OCI-LY7 (cell line): ENCODE measurements at regions not wholly inside any gene's neighbourhood (a gene's known extent, or its start where the extent isn't known, plus 50 kb on each side); places are given as distances from the start of the nearest gene placed in this dataset.

Experiments
- BruUV-seq: library from RNA; stranded (reverse); fragments of 400-500 nt; replicated peaks from 2 replicates; lab custom pipeline; 2021; lab: Mats Ljungman, UMichigan
- CTCF ChIA-PET: fragments of 300-600 bp; sonication (Branson Sonifier 250); formaldehyde crosslinking; loops from one replicate; lab custom pipeline; 2022; ENCODE audit warnings: antibody characterized with exemption; ENCODE audit not compliant: unreplicated experiment; lab: Charles Lee
- POLR2A ChIA-PET: fragments of 300-600 bp; sonication (Branson Sonifier 250); formaldehyde crosslinking; loops from one replicate; lab custom pipeline; 2022; ENCODE audit warnings: antibody characterized with exemption; lab: Charles Lee
- DNase-seq: peaks from one replicate; pipeline ENCODE4 v3.0.0-alpha.2; 2015; ENCODE audit warnings: low spot score
- H2AFZ ChIP-seq: fragments of 200-600 bp; sonication (generic), shearing (Covaris generic); 2 replicates; pipeline ENCODE4 v1.6.1; 2014; ENCODE audit warnings: mild to moderate bottlenecking, antibody characterized with exemption, low read length, moderate library complexity
- H3K27ac ChIP-seq: fragments of 200-600 bp; sonication (generic); 2 replicates; pipeline ENCODE4 v1.5.1; 2014; ENCODE audit warnings: mixed run types, low read depth, mild to moderate bottlenecking, moderate library complexity, low read length, inconsistent platforms; ENCODE audit not compliant: poor library complexity, severe bottlenecking
- H3K36me3 ChIP-seq: fragments of 200-600 bp; sonication (generic); 2 replicates; pipeline ENCODE4 v1.6.1; 2014; ENCODE audit warnings: mild to moderate bottlenecking, antibody characterized with exemption, low read length, moderate library complexity, mixed read lengths; ENCODE audit not compliant: insufficient read depth
- H3K4me1 ChIP-seq: fragments of 200-600 bp; sonication (generic); 2 replicates; pipeline ENCODE4 v1.5.1; 2014; ENCODE audit warnings: mild to moderate bottlenecking, low read length; ENCODE audit not compliant: insufficient read depth, poor library complexity, severe bottlenecking
- H3K4me2 ChIP-seq: fragments of 200-600 bp; sonication (generic); 2 replicates; pipeline ENCODE4 v1.6.1; 2014; ENCODE audit warnings: mild to moderate bottlenecking, low read length
- H3K4me3 ChIP-seq: fragments of 200-600 bp; sonication (generic); 2 replicates; pipeline ENCODE4 v1.5.1; 2014; ENCODE audit warnings: mild to moderate bottlenecking, low read depth, low read length; ENCODE audit not compliant: poor library complexity, severe bottlenecking
- H3K79me2 ChIP-seq: fragments of 200-600 bp; sonication (generic); 2 replicates; pipeline ENCODE4 v1.6.1; 2016; ENCODE audit warnings: low read depth, mild to moderate bottlenecking, low read length, moderate library complexity, mixed read lengths; ENCODE audit not compliant: insufficient read depth
- H3K9me2 ChIP-seq: fragments of 200-600 bp; sonication (generic); 2 replicates; pipeline ENCODE4 v1.6.1; 2016; ENCODE audit warnings: mild to moderate bottlenecking, low read length, mixed read lengths; ENCODE audit not compliant: insufficient read depth
- H3K9me3 ChIP-seq: fragments of 200-600 bp; sonication (generic); 2 replicates; pipeline ENCODE4 v1.6.1; 2014; ENCODE audit warnings: mild to moderate bottlenecking, mixed run types, low read length, mixed read lengths
- H4K20me1 ChIP-seq: fragments of 200-600 bp; sonication (generic); 2 replicates; pipeline ENCODE4 v1.6.1; 2014; ENCODE audit warnings: mild to moderate bottlenecking, antibody characterized with exemption, low read length, moderate library complexity, mixed read lengths; ENCODE audit not compliant: insufficient read depth
- CTCF ChIP-seq: fragments of 200-600 bp; sonication (generic); conservative IDR thresholded peaks from 2 replicates; pipeline ENCODE4 v1.5.1; 2014; ENCODE audit warnings: mild to moderate bottlenecking, antibody characterized with exemption, low read length, moderate library complexity, mixed read lengths
- EZH2phosphoT487 ChIP-seq: fragments of 200-600 bp; sonication (generic); IDR thresholded peaks from 2 replicates; pipeline ENCODE4 v1.6.1; 2018; ENCODE audit warnings: low read depth, borderline replicate concordance, mild to moderate bottlenecking, mixed run types, antibody characterized with exemption, low read length, moderate library complexity, mixed read lengths
- intact Hi-C: fragments of 100-400 bp; cut with micrococcal nuclease; formaldehyde crosslinking; loops from one replicate; pipeline ENCODE4 v1.10.0; 2022; ENCODE audit not compliant: unreplicated experiment

- Histone ChIP-seq H3K27ac (no peak overlapping the region), H3K4me1 (no peaks in the 10 kb centered on the region), H2AFZ (no peak overlapping the region), H3K9me2 (no peaks in the 10 kb centered on the region), H3K4me2 (no peak overlapping the region), H3K9me3 (no peaks in the 10 kb centered on the region), H3K79me2 (no peaks in the 10 kb centered on the region), H3K36me3 (no peaks in the 10 kb centered on the region), H4K20me1 (no peaks in the 10 kb centered on the region), H3K4me3 (no peak overlapping the region)
- CTCF ChIA-PET = no interaction called here
- no TSS peak for BruUV-seq
- DNase-seq = no peak
- POLR2A ChIA-PET = no interaction called here
- intact Hi-C loops = no loop called here
- no peak for TF ChIP-seq EZH2phosphoT487
These were observed 597.4 kb upstream of the HS3ST5 start for GRCh38 chr6:114940181-114940580.

- intact Hi-C loops = no loop called here
- Histone ChIP-seq H3K4me2 (no peak overlapping the region), H3K9me2 (no peaks in the 10 kb centered on the region), H4K20me1 (no peaks in the 10 kb centered on the region), H3K36me3 (no peaks in the 10 kb centered on the region), H2AFZ (no peak overlapping the region), H3K9me3 (no peaks in the 10 kb centered on the region), H3K27ac (no peak overlapping the region), H3K79me2 (no peaks in the 10 kb centered on the region), H3K4me1 (no peaks in the 10 kb centered on the region), H3K4me3 (no peak overlapping the region)
- TF ChIP-seq EZH2phosphoT487 (no peak), CTCF (no peak)
- POLR2A ChIA-PET = no interaction called here
- BruUV-seq = no TSS peak
- CTCF ChIA-PET = no interaction called here
- no peak for DNase-seq
These were observed 596.8 kb upstream of the HS3ST5 start for GRCh38 chr6:114939630-114940029.

GRCh38 chr6:114936080-114936479 lies 593.3 kb upstream of the HS3ST5 start:
- DNase-seq = no peak
- no peak overlapping the region for H3K4me2 ChIP-seq
- H3K27ac ChIP-seq = no peak overlapping the region
- H3K4me1 ChIP-seq = no peaks in the 10 kb centered on the region
- no peaks in the 10 kb centered on the region for H3K9me3 ChIP-seq
- no peaks in the 10 kb centered on the region for H3K36me3 ChIP-seq
- intact Hi-C loops = no loop called here
- no peaks in the 10 kb centered on the region for H3K9me2 ChIP-seq
- no peak overlapping the region for H3K4me3 ChIP-seq
- ChIA-PET POLR2A (no interaction called here), CTCF (no interaction called here)
- H3K79me2 ChIP-seq = no peaks in the 10 kb centered on the region
- BruUV-seq = no TSS peak
- no peak overlapping the region for H2AFZ ChIP-seq
- no peaks in the 10 kb centered on the region for H4K20me1 ChIP-seq
- TF ChIP-seq EZH2phosphoT487 = no peak
- TF ChIP-seq CTCF = no peak
